T-helper 1 cell (primary cell): ENCODE measurements at regions not wholly inside any gene's neighbourhood (a gene's known extent, or its start where the extent isn't known, plus 50 kb on each side); places are given as distances from the start of the nearest gene placed in this dataset.
A peak's percentile ranks its signal among the peaks of the same experiment; 100 is the strongest.
"Not testable (repeated sequence)": the region's sequence is repeated elsewhere in the genome, so short reads cannot be mapped to it uniquely, and the experiment has no call there.

Experiments used
- DNase-seq, 5 donors: peaks; one replicate each; pipeline ENCODE4 v3.0.0-alpha.2; 2012 to 2020

DNA sequence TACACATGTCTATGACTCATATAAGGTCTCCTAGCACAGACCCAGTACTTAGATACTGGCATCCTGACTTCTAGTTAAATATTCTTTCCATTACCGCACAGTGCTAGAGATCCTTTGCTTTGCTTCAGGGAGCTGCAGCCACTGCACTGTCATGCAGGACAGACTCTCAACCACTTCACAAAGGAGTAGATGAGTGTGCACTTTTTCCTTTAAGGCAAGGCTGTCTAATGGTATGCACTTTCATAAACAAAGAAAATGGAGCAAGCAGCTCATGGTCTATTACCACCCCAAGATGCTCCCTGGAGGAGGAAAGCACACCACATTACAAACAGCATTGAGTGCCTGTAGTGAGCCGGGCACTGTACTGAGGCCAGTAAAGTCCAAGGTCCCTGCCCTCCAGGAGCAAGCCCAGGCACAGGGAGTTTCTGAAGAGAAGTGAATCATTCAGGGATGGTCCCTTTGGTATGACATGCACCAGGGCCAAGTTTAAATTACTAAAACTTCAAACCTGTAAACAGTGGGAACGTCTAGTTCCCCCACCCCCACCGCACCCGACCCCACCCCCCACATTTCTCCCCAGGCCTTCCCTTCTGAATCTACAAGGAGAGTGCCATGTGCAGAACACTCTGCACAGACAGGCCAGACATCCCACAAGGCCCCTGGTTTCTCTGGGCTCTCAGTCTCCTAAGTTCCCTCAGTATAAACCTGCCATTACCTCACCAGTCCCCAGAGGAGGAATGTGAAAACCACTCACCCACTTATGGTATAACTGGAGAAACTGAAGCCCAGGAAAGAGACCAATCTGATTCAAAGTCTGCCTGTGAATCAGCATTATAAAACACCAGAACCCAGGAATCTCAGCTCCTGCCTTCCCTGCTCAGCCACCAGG, 107.8 kb upstream of the BCL6 start:
- DNase-seq, result no peak

DNA sequence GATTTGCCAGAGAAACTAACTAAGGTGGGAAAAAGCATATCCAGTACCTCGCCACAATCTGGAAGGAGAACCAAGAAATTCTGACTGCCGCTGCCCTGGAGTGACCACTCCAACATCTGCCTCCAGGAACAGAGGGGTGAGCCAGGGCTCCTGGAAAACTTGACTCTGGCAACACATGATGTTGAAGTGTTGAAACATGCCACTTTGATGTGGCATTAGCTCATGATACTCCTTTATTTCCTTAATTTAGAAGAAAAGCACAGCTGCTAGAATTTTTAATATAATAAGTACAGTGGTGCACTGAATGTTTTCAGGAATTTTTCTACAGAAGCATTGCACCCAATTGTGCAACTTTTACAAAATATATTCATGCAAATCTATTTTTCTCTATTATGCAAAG, 109.9 kb upstream of the BCL6 start:
- no peak for DNase-seq

DNA sequence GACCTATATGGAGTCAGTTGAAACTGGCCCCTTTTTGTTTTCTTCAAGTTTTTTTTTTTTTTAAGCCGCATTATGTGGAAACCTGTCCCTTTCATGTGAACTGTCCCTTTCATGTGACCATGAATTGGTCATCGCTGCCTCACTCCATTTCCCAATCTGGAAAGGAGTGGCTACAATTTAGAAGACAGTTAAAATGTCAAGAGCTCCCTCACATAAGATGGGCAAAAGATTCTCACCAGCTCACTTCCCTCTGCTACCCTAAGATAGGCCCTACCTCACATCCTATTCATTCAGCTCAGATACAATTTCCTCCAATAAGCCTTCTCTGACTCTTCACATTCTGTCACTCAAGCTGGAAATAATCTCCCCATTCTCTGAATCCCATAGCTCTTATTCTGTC, 111.3 kb upstream of the BCL6 start:
- no peak for DNase-seq

DNA sequence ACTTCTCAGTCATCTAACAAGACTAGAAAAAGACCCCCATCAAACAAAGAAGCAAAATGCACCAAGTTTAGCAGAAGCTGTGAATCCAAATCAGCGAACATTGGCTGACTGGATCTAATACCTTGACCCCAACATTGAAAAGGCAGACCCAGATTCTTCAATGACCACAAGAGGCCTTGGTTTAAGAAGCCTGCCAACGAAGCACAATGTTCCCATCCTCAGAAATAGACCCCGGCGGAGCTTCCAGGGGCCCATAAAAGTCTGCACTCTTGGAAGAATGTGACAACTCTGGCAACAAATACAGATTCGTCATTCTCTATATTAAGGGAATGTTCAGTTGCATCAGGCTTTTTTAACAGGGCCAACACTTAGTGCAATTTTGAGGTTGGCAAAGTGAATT, 112.8 kb upstream of the BCL6 start:
- DNase-seq, result no peak

DNA sequence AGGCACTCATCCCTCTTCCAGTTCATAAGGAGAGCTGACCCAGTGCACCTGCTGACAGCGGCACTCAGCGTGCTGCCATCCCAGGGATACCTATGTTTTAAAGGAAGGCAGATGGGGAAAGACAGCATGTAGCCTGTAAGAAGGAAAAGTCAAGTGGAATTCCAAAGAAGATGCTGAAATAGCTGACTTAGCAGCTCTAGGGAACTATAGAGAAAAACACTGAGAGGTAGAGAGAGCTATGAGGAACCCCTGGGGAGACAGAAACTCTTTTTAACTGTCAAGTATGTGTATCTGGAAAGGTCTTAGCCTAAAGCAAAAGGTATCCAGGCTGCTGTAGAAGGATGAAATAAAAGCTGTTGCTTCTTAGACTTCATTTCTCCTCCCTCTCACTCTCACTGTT, 113.4 kb upstream of the BCL6 start:
- DNase-seq, result no peak

DNA sequence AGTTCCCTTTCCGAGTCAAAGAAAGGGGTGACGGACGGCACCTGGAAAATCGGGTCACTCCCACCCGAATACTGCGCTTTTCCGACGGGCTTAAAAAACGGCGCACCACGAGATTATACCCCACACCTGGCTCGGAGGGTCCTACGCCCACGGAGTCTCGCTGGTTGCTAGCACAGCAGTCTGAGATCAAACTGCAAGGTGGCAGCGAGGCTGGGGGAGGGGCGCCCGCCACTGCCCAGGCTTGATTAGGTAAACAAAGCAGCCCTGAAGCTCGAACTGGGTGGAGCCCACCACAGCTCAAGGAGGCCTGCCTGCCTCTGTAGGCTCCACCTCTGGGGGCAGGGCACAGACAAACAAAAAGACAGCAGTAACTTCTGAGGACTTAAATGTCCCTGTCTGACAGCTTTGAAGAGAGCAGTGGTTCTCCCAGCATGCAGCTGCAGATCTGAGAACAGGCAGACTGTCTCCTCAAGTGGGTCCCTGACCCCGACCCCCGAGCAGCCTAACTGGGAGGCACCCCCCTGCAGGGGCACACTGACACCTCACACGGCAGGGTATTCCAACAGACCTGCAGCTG, 117.5 kb upstream of the BCL6 start:
- DNase-seq, result not testable (repeated sequence)

DNA sequence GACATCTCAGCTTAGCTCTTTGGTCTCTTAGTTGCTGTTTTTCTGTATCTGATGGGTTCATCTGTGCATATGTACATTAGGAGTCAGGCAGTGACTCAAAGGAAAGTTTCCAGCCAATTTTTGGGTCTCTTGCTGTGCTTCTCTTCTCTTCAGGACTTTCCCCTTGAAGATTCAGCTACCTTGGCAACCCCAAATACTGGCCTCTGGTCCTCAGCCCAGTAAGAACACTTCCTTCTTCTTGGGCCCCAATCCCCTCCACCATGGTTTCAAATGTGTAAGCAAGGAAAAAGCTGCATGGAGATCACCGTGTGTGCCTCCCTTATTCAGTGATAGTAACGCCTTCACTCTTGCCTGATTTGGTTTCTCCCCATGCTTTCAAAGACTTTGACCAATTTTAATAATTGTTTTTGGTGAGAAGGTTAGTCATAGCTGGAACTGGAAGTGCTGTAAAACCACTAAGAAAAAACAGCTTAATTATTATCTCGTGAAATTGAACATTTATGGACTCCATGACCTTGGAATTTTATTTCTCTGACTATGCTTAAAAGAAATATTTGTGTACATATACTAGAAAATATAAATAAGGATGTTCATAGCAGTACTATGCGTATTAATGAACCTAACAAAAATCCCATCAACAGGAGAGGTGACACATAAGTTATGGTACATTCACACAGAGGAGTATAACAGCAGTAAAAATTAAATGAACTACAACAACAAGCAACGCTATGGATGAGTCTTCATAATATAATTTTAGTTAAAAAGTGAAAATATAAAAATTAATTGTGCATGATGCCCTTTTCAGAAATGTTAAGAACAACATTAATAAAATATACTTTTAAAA, 125.3 kb upstream of the BCL6 start:
- DNase-seq, result peak in 1 of 5 donors; percentile 37

DNA sequence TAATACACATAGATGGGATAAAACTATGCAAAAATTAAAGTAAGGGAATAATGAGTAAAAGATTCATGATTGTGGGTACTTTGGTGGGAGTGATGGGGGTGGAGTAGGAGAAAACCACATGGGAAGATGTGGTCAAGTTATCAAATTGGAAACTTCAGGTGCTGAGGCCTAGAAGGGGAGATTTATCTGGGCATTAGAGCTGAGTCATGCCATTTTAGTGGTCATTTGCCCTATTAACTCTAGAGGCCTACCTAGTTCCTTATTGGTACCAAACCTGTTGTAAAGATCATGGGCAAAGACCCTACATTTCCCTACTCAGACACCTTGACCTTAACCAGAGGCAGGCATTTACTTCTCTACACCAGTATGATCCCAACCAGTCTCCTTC, 125.9 kb upstream of the BCL6 start:
- no peak for DNase-seq

DNA sequence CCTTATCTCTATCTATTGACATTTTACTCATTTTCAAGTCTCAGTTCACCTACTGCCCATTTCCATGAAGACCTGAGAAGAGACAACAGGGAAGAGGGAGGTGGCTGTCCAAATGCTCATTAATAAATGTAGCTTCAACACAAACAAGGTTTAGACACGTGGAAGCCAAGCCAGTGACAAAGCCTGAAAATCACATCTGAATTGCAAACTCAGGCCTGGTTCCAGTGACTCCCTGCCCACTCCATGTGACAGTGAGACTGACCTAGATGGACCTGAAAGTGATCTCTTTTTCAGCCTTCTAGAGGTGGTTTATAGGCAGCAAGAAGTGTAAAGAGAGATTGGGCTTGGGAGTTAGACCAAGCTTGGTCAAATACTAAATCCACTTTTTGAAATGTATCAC, 126.6 kb upstream of the BCL6 start:
- no peak for DNase-seq

DNA sequence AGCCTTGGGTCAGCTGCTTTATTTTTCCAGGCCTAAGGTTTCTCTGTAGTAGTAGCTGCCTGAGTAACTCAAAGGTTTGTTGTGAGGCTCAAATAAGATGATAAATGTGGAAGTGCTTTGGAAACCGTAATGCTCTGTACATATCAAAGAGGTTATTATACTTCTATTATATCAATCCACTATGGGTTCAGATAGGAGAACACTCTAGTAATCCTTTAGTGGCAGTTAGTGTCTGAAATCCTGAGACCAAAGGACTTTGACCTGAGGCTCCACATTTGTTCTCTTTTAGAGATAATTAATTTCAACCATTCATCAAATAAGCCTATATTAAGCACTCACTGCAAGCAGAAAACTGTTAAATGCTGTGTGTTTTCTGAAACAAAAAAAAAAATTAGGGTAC, 128.6 kb upstream of the BCL6 start:
- no peak for DNase-seq

DNA sequence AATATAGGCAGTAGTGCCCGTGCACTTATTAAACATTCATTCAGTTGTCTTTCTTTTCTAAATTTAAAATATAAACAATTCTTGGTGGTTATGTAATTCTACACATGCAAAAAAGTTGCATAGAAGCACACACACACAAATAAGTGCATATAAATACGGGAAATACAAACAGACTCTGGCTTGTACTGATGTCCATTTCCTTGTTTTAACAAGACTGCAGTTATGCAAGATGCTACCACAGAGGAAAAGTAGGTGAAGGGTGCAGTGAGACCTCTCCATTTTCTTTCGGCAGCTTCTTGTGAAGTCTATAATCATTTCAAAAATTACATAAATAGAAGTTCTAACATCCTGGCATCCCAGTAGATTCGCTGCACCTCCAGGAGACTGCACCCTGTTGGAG, 130.6 kb upstream of the BCL6 start:
- DNase-seq, result no peak

DNA sequence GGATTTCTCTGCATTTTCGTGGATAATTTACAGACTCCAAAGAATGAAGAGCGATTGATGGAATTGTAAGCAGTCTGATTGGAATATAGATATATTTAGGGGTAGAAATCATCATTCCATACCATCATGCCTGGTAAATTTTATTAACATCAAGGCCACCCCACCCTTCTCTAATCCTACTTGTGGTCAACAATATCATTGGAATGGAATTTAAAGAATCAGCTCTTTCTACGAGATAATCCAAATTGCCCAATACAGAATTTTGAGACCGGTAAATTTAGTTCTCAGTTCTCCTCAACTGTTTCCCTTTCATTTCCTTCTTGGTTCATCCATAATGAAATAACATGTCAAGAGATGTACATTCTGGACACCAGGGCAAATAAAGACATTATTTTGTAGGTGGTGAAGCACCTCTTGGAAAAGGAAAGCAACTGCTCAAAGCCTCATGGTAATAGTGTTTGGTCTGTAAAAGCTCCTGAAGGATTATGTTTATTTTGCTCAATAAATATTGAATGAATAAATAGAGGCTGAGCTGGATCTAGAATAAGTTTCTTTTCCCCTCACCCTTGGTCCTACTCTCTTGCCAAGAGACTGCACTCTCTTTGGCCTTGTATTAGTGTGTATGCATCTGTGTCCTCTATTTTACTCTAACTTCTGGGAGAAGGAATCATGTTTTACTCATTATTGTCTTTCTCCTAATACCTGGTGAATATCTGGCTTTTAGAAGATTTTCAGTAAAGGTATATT, 133.7 kb upstream of the BCL6 start:
- DNase-seq, result no peak

DNA sequence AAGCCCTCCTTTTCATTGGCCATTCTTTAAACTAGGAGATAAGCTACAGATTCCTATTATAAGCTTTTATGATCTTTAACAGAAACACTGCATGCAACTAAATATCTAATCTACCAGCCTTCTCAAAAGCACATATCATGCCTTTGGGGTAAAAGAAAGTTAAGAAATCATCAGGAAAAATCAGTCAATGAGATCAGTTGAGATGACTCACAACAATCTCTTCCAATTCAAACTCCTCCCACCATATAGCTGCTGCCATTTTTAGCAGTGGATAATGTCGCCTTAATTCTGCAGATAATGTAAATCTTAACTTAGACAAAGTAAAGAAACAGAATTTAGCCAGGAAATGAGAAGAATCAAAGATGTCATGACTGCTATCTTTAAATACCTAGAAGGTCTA, 135.2 kb upstream of the BCL6 start:
- DNase-seq, result no peak

DNA sequence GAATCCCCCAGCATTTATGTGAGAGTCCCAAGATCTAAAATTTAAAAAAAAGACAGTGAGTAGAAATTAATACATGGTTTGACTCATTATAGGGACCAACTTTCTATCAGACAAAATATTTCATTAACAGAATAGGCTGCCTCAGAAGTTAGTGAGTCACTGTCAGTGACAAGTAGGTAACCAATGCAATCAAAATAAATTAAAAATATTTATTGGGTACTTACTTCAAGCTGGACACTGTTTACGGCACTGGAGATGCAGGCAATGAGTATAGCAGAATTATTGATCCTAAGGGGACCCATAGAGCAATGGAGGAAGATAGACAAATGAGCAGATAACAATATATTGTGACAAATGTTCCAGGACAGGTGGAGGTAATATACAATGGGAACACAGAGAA, 135.6 kb upstream of the BCL6 start:
- no peak for DNase-seq

DNA sequence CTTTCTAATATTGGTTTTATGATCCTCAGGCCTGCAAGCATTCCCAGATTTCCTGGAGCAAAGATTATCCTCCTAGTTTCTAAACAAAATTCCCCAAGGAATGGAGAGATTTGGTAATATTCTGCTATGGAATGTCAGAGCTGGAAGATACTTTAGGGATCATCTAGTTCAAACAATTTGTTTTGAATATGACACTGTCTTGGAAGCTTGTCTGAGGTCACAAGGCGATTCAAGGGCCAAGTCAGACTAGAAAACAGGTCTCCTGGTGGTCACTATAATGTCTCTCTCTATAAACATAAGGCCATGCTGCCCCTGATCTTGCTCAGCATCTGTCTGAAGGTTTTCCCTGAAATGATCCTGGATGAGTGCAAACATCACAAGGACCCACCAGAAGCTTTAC, 143.4 kb upstream of the BCL6 start:
- DNase-seq, result no peak

DNA sequence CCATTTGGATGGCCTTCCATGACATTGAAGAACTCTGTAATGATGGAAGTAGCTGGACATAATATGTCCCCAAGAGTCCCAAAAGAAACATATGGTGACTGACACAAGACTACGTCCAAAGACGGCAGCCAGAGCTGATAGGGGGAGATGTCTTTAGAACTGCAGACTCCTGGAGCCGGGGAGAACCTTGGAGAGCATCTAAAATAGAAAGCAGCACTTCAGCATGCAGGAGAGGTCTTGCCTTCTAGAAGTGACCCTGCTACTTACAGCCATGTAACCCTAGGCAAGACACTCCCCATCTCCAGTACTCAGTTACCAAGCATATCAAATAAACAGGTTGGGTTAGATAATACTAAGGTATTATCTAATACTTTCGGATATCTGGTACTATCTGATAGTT, 143.8 kb upstream of the BCL6 start:
- no peak for DNase-seq

DNA sequence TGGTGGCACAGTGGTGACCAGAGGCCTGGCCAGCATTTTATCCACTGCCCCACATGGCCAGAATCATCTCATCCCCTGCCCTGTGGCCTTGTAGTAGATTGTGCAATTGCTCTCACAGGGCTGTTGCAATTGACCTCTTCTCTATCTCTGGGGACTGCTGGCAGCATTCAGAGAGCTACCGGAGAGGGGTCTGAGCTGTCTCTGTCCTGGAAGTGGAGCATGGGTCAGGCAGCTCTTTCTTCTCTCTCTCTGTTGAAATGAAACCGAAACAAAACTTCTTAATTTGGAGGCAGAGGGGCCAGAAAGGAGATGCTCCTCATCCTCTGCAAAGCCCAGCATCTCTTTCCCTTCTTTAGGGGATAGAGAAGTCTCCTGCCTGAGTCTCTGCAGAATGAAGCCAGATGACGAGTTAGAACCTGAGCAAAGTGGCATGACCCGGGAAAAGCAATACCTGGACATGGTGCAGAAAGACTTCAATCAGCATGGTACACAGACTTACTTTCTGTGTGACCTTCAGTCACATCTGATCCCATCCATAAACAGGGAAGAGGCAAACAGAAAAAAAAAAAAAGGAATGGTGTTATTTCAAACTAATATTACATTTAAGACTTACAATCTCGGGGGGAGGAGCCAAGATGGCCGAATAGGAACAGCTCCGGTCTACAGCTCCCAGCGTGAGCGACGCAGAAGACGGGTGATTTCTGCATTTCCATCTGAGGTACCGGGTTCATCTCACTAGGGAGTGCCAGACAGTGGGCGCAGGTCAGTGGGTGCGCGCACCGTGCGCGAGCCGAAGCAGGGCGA, 144.5 kb upstream of the BCL6 start:
- no peak for DNase-seq

DNA sequence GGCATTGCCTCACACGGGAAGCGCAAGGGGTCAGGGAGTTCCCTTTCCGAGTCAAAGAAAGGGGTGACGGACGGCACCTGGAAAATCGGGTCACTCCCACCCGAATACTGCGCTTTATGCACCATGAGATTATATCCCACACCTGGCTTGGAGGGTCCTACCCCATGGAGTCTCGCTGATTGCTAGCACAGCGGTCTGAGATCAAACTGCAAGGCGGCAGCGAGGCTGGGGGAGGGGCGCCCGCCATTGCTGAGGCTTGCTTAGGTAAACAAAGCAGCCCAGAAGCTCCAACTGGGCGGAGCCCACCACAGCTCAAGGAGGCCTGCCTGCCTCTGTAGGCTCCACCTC, 145.1 kb upstream of the BCL6 start:
- not testable (repeated sequence) for DNase-seq

DNA sequence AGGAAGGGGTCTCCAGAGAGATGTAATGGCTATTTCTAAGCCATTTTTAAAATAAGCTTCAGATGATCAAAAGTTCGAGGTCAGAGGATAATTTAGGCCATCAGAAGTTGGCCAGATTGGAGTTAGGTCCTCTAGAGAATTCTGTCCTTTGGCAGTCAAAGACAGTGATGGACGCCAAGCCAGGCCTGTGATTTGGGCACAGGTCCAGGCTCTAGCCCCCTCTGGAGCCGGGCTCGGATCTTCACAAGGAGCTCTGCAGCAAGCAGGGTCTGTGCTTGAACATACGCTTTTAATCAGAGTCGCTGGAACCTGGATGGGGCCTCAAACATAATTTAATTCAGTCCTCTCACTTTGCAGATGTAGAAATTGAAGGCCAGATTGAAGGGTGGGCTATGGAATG, 151.4 kb upstream of the BCL6 start:
- no peak for DNase-seq

DNA sequence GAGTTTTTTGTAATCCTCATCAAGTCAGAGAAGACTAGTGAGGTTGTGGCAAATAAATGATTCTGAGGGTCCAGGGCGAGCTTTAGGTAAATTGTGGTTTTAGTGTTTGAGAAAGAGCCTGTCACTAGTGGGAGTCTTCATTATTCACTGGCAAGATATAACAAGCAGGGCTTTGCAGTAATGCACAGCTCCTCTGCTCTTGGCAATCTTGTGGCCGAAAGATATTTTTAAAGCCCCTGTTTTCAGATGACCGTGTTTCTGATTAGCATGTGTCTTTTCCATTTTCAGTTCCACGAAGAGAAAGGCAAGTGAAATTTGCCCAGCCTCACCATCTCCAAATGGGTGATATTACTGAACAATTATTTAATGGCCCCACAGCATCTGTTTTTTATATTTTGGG, 154.0 kb upstream of the BCL6 start:
- DNase-seq, result no peak

DNA sequence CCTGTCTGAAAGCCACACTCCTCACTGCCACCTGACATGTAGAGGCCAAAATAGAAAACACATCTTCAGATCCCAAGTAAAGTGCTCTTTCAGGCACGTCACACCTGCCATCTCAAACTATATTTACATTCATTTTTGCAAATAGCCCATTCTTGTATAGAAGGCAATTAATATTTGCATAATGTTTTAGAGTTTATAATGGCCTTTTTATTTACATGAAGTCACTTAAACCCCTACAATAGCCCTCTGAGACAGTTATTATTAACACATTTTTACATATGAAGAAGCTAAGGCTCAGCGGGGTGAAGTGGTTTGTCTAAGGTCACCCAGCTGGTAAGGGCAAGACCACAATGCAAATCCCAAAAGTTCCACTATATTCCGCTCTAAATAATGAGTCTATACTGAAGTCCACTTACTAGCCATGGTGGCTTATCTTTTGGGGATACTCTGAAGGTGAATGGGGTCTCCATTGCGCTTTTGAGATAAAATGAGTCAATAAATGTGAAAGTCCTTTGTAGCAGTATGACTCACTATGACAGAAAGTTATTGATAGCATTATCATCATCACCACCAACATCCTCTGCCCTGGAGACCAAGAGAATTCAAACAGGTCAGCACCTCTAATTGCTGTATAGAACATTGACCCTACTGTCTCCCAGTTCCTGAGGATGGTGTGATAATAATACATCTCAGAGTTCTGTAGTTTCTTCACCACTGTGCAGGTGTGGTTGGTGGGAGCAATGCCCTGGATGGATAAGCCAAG, 155.9 kb upstream of the BCL6 start:
- DNase-seq, result no peak
